ENCODE measurements at regions not wholly inside any gene's neighbourhood (a gene's known extent, or its start where the extent isn't known, plus 50 kb on each side); places are given as distances from the start of the nearest gene placed in this dataset.

DNA sequence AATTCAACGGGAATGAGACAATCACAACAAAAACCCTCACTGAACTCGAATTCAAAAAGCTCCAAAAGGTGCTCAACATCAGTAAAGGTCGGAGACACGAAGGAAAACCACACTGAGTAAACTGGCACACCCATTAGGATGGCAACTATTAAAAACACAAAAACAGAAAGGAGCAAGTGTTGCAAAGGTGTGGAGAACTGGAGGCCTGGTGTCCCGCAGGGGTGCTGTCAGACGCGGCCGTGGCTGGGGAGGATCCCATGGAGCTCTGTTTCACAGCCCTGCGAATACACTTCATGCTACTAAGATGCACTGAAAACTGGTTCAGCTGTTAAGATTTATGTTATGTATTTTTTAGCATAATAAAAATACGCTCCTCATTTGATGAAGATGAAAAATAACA is 730.6 kb downstream of the GALR1 start:
- TF ChIP-seq CTCF (optimal IDR thresholded peaks at IDR 0.05 in 1 of 3, IDR thresholded peaks at IDR 0.05 in 1 of 3, conservative IDR thresholded peaks at IDR 0.05 in 1 of 3; ENCODE audit: extremely low read depth in 1 of 3, insufficient read depth in 2 of 3, low read length in 3 of 3) (no peak), EZH2 (IDR thresholded peaks at IDR 0.05; ENCODE audit: low read length) (no peak)

Data from keratinocyte (primary cell).